Stimulated activated CD4-positive, alpha-beta T cell treated with anti-CD3 and anti-CD28 coated beads, Interleukin-1b, Interleukin-23, amount 100 ng/mL, for 48 hours (primary cell): ENCODE measurements at regions not wholly inside any gene's neighbourhood (a gene's known extent, or its start where the extent isn't known, plus 50 kb on each side); places are given as distances from the start of the nearest gene placed in this dataset.
"Not testable (repeated sequence)": the region's sequence is repeated elsewhere in the genome, so short reads cannot be mapped to it uniquely, and the experiment has no call there.

Experiments used
- DNase-seq: peaks from one replicate; pipeline ENCODE4 v3.0.0-alpha.2; 2020

DNA sequence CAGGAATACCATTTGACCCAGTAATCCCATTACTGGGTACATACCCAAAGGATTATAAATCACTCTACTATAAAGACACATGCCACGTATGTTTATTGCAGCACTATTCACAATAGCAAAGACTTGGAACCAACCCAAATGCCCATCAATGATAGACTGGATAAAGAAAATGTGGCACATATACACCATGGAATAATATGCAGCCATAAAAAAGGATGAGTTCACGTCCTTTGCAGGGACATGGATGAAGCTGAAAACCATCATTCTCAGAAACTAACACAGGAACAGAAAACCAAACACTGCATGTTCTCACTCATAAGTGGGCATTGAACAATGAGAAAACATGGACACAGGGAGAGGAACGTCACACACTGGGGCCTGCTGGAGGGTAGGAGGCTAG lies 556.1 kb upstream of the ADGRL2 start:
- not testable (repeated sequence) for DNase-seq

DNA sequence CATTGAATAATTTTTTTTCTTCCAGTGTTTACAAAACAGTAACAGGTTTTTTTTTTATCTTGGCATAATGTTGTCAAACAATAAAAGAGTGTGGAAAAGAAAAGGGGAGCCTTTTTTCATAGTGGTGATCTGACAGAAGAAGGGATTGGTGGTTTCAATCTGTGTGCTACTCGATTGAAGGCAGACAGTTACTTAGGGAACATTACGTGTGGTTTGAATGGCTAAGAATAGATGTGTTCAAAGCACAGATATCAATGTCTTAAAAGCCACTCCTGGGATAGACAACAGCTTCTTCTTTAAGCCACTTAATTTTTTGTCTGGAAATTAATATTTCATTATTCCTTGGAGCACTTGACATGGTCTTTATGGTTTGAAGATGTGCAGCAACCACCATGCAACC lies 558.6 kb upstream of the ADGRL2 start:
- DNase-seq, result no peak

DNA sequence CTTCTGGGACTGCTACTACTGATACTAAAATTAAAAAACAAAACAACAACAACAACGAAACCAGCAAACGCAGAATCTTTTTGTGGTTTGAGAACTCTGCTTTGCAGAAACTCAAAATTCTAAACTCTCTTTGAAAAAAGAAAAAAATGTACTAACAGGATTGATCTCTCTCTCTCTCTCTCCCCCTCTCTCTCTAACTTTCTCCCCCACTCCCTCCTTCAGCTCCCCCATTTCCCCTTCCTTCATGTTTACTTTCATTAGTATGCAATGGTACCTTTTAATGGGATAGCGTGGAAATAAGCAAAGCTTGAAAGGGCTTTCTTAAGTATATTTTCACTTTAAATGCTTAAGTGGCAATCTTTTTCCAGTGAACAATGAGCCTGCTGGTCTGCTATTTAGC lies 562.6 kb upstream of the ADGRL2 start:
- no peak for DNase-seq

DNA sequence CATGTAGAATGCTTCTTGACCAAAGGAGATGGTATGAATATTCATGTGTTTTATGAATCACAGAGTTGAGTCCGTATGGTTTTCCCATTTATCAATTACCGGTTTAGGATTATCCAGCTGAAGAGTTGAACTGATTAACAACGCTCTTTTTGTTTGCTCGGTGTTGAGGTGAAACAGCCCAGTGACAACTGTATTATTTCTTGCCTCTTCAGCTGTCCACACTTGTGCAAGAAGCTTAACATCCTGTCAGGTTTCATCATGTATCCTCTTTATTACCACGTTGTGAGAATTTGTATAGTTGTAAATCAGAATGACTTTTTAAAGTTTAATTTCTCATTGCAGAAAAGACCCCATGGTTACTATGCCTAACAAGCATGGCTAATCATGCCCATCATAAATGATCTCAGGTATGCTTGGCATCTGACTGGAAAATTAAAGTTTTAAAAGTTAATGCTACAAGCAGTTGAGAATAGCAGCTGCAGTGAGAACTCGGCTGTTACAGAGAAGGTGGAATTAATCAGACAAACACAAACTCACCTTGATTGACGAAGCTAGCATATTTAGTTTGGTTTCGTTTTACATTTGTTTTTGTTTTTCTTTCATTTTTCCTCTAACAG lies 563.2 kb upstream of the ADGRL2 start:
- DNase-seq, result no peak

DNA sequence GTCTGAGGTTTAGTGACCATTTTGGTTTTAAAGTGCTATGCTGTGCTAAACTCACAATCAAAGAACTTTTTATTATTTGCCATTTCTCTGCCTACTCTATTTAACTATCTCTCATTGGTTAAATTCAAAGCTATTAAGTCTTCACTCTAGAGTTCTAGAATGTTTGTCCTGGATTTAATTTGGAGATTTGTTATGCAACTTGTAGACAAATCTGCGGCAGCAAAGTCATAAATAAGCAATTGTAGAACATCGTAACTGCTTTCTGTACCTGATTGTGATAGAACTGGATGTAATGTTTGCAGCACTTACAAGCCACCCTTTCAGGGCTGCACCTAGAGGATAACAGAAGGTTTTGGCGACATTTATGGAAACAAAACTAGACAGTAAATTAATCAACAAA lies 566.5 kb upstream of the ADGRL2 start:
- DNase-seq, result no peak

DNA sequence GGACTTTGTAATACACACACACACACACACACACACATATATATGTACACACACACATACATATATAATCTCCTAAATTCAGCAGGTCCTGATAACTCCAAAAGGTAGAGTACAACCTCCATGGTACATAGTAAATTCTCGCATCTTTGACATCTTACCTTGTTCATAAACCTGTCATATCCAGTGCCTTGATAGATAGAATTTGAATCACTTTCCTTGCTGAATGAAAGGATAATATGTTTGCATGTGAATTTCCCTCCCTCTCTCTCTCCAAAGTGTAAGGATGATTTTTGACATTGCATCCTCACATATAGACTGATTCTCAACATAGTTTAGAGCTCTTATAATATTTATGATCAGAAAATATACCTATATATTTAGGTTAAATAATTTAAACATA lies 567.1 kb upstream of the ADGRL2 start:
- DNase-seq, result no peak

DNA sequence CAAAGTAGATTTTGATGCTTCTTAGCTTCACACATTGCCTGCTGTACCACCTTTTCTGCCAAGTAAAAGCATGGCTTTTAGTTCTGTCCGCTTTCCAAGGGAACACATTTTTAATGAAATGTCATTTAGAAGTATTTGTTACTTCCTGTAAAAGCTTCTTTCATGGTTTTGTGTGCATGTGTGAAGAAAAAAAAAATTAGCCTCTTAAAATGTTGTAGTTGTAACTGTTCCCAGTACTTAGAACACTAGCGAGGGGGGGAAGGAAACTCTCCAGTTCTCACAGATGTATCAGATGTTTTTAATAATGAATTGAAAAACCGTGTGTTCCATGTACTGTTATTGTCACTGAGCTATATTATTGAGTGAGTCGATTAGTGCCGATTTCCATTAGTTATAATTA lies 568.3 kb upstream of the ADGRL2 start:
- DNase-seq, result no peak

DNA sequence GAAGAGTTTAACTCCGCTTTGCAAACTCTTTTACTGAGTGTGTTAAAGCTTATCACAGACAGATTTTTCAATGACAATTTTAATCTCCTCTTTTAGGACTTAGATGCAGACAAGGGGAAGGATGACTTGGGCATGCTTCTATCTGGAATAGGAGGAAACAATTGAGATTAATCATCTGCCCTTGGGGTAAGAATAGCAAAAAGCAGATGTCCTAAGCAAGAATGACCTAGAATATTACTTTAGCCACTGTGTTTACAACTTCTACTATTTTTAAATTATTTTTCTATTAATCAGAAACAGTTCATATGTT lies 569.0 kb upstream of the ADGRL2 start:
- no peak for DNase-seq

DNA sequence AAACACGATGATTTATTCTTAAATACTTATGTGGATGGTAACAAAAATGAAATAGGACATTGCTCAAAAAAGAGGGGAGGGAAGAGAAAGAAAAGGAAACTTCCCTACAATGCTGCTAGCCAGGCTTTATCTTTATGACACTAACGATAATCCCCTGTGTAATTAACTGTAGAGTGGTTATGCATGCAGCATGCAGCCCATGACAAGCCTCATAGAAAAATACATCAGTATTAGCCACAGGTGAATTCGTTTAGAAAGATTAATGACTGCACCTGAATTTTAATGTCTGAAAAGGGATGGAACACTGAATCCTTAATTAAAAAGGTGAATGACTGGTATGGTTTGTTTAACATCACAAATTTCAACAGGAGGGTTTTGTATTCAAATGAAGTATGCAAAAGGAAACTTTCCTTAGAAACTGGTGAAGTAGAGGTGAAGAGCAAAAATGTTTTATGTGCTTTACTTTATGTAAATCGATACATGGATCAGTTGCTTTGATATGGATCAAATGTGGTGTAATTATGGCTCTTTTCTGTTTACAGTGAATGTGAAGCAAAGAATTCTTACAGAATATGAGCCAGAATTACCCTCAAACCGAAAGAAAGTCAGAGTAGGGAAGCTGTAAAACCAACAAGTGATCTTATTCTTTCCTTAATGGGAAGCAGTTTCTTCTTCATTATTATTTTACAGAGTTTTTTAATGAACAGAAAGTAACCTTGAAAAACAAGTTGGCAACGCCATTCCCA lies 569.6 kb upstream of the ADGRL2 start:
- no peak for DNase-seq

DNA sequence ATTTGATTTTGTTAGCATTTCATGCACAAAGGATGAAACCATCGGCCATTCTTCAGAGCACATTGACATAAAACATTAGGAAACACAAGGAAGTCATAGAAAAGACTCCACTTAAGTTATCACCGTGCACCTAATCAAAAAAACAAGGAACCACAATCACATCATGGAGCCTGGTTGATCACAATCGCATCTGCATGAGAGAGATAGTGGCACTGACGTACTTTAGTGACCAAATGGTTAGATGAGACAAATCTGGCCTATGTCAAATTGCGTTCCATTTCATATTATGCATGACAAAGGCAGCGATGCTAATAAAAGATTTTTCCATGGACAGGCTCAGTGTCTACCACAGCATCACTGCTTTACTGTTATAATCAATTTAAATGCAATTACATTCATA lies 571.8 kb upstream of the ADGRL2 start:
- DNase-seq, result no peak

DNA sequence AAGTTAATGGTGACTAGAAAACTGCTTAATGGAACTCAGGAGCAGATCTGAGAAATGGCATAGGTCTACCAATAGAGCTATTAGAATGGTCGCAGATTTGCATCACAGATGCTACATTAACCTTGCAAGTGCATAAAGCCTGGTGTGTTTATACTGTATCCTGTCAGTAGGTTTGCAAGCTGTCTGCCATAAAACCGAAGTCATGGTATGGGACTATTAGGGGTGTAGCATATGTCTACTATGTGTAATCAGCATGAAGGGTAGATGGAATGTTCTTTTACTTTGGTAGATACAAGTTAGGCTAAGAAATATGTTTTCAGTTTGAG lies 574.2 kb upstream of the ADGRL2 start:
- no peak for DNase-seq

DNA sequence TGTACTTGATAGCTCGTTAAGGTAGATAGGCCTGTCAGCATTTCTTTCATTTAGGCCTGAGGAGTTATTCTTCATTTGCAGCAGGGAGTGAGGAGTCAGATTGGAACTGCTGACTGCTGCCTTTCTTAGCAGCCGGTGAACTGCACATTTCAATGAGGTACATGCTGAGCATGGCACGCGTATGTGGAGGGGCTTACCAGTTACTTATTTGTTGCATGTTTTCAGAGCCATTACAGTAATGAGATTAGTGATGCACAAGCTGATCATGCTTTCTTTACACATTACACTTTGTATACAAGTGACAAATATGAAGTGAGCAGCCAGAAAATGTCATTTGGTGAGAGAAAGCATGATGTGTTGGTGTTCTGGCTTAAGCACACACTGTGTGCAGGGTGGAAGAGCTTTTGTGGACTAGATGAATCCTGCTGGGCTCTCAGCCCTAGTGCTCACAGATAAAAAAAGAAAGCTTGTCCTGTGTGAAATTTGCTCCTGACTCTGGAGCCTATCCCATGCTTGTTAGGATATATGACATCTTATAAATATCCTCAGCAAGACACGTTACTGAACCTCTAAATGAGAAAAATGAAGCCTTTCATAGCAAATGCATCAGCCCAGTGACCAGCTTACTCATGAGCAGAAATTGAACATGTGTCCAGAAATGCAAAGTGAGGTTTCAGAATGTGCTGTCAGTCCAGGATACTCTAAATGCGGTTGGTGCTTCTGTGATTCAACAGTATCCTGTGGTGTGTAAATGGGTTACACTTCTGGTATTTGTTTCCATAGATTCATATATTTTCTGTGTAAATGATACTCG lies 574.7 kb upstream of the ADGRL2 start:
- no peak for DNase-seq

DNA sequence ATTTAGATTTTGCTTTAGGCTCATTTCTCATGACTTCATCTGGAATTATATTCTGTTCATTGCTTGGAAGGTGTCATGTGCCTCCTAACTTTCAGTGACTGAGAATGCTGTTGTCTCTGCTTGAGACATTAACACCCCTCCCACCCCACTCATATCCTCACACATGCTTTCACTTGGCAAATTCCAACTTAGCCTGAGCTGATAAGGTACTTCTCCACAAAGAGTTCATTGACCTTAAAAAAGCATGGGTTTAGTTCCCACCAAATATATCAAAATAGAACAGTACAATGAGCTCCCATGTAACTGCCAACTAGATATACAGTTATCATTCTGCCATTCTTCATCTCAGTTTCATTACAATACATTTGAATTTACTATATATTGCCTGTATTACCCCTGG lies 576.5 kb upstream of the ADGRL2 start:
- no peak for DNase-seq

DNA sequence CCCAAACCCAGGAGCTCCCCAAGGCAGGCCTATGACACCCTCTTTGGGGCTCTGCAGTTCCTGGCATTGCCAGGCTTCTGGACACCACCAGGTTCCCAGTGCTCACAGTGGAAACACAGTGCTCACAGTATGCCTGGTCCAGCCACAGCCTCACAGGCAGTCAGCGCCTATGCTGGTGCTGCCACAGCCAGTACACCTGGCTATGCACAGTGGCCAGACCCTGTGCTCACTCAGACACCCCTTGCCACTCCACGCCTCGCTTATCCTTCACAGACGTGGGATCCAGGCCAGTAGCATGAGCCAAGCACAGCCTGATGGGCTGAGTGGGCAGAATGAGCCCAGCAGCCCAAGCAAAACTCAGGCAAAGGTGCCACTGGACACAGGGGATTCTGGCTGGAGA lies 579.2 kb upstream of the ADGRL2 start:
- DNase-seq, result no peak

DNA sequence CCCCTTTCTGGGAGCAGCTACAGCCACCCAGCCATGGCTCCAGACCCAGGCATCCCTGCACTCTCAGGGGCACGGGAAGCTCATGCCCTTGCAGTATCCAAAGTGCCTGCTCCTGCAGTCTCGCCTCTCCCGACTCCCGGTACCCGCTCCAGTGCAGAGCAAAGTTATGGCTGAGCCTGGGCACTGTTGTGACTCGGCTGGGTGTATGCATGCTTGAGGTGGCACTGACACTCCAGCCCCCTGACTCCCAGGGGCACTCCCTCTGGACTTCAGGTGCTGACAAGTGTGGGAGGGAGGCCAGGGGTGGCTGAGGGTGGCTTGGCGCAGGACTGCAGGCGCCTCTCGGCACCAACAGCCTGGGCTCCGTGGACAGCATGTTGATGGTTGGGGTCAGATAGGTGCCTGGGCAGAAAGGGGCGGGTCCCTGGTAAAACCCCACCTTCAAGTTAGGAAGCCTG lies 580.1 kb upstream of the ADGRL2 start:
- no peak for DNase-seq

DNA sequence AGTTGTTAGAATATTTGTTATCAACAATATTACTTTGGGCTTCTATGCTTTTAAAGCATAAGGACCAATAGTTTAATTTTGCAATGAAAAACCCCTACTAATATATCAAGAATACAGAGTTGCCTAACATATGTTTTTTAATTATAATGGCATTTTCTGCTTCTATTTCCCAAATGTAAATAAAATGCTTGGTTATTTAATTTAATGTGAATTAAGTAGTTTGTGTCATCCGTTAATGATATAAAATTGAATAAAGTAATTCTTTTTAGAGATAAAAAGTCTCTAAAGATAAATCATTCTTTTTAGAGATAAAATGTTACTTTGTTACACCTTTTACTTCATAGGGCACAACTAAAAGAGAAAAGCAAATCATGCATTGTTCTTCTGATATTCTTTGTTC lies 583.7 kb upstream of the ADGRL2 start:
- DNase-seq, result no peak

DNA sequence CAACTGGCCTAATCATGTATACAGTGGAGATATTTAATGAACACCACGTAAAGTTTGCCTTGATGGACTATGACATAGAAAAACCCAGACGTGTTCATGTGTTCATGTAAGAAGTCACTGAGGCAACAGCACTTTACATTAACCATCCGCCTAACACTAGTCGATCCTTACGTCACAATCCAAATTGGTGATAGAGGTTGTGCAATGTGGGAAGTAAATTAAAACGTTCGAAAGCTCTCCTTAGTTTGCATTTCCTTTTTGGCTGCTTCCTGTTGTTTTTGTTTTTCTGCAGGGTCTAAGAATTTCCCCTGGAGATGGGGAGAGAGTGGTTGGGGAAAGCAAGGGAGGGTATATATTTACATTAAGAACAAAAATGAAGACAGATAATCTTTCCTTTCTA lies 587.5 kb upstream of the ADGRL2 start:
- no peak for DNase-seq

DNA sequence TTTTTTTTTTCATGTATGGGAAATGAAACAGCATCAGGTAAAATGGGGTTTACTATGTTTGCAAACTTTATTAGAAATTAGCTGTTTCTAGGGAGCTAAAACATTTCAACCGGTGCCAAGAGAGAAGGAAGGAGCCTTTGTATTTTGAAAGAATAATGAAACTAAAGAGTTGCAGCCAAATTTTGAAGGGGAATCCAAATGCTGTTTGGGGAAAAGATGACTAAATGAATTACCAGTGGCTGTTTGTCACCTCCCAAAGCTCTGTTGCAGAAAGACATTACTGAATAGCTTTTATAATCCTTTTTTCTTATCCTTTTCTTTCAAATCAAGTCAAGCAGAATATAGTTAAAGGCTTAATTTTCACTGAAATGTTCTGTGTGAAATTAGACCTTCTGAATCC lies 591.3 kb upstream of the ADGRL2 start:
- DNase-seq, result no peak

DNA sequence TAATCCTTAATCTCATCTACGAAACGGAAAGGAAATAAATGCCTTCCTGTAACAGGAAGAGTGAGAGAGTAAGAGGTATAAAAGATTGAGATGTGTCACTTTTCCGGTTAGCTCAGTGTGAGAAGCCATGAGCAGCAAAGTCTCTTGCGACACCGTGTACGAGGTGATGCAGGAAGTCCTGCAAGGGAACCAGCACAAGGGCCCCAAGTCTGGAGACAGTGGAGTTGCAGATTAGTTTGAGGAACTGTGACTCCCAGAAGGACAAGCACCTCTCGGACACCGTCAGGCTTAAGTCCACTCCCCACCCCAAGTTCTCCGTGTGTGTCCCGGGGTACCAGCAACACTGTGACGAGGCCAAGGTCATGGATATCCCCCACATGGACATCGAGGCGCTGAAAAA lies 592.3 kb upstream of the ADGRL2 start:
- no peak for DNase-seq

DNA sequence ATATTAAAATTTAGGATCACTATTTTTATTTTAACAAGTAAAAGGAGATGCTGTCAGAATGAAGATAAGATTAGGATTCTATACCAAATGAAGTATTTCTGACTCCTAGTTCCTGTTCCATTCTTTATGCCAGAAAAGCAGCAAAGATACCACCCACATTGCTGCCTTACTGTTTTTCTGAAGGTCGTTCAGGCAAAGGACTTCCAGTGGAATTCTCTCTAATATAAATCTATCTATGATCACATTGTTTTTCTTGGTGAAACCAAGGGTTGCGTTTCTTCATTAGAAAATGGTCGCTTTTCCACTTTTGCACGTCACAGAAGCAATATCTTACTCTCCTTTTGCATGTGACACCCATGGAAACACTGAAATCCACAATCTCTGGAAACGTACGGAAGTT lies 594.8 kb upstream of the ADGRL2 start:
- no peak for DNase-seq

DNA sequence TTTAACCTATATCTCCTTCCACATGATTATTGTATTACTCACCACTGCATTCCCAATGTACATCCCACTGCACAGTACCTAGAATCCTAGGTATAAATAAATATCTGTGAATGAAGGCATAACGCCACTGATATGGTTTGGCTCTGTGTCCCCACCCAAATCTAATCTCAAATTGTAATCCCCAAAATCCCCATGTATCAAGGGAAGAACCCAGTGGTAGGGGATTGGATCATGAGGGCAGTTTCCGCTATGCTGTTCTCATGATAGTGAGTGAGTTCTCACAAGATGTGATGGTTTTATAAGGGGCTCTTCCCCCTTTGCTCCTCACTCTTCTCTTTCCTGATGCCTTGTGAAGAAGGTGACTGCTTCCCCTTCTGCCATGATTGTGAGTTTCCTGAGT lies 599.0 kb upstream of the ADGRL2 start:
- no peak for DNase-seq

DNA sequence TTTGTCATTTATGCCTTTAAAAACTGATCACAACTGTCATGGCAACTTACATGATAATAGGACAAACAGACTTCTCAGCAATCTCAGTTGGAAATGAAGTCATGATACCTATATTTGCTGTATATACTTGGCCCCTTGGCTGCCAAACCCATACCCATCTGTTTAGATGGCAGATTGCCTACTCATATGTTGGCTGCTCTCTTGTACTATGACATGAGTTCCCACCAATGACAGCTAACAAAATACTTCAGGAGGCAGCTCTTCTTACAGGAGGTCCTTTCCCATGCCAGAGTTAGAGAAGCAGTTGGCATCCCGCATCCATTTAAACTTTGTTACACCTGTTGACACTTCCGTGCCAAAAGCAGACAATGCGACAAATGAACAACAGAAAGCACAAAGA lies 603.1 kb upstream of the ADGRL2 start:
- DNase-seq, result no peak

DNA sequence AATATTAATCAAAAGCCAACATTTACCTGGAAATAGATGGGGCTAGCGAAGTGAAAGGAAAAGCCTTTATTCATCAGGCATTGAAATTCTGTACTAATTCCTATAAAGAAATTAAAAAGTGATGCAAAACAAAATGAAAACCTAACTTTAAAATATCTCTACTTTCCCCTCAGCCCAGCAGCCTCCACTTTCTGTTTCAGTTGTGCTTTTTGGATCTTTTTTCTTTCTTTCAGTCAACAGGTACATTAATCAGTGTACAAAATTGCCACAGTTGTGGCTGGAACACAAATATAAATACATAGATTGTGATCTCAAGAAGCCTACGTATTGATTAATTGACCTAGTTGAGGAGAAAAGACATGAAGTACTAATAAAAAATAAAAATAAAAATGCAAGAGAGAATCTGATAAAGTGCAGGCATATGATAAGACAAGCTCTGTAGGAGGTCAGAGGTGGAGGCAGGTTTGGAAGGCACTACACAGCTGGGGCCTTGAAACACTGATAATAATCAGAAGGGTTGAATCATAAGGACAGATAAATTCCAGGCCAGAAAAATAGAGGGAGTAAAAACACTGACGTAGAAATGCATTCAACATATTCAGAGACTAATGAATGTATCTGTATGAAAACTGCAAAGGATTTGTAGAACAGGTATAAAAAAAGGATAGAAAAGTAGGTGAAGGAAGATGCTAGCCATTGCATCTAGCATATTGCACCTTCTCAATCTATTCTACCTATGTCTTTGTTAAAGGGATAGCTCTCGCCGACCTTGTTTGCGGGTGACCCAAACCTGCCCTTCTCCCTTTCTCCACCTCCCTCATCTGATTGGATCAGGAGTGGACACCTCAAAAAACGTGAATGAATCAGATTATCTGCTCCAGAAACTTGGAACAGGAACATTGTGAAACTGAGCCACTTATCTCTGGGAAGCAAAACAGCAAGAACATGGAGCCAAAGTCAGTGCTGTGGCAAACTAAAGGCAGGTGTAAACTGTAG lies 607.8 kb upstream of the ADGRL2 start:
- DNase-seq, result no peak
